Keratinocyte (primary cell): ENCODE measurements at regions not wholly inside any gene's neighbourhood (a gene's known extent, or its start where the extent isn't known, plus 50 kb on each side); places are given as distances from the start of the nearest gene placed in this dataset.

Experiments
- DNase-seq: peaks from one replicate; pipeline ENCODE4 v3.0.0-alpha.2; 2011; ENCODE audit warnings: low read depth, missing footprints, low spot score
- FAIRE-seq: peaks from 2 replicates; lab custom pipeline; 2011; peaks lifted over from hg19 to GRCh38; lab: Jason Lieb, UNC
- H2AFZ ChIP-seq: 2 replicates; pipeline ENCODE4 v1.6.0; 2012; ENCODE audit warnings: low read length, control low read depth, inconsistent platforms; ENCODE audit not compliant: control insufficient read depth
- H3K27ac ChIP-seq: 2 replicates; pipeline ENCODE4 v1.5.1; 2011; ENCODE audit warnings: low read length; ENCODE audit not compliant: control insufficient read depth, insufficient read depth
- H3K27me3 ChIP-seq: 3 replicates; pipeline ENCODE4 v1.6.0; 2011; ENCODE audit warnings: low read length; ENCODE audit not compliant: control insufficient read depth, insufficient read depth; ENCODE audit errors: extremely low read depth
- H3K36me3 ChIP-seq, 2 experiments: 2 replicates in 1 of 2; 3 replicates in 1 of 2; pipeline ENCODE4 v1.5.1; 2011; ENCODE audit warnings: low read length in 2 of 2, mild to moderate bottlenecking in 1 of 2; ENCODE audit not compliant: control insufficient read depth in 2 of 2, insufficient read depth in 2 of 2; ENCODE audit errors: extremely low read depth in 1 of 2
- H3K4me1 ChIP-seq: 3 replicates; pipeline ENCODE4 v1.5.1; 2011; ENCODE audit warnings: low read length; ENCODE audit not compliant: control insufficient read depth, insufficient read depth; ENCODE audit errors: extremely low read depth
- H3K4me2 ChIP-seq: 3 replicates; pipeline ENCODE4 v1.6.0; 2011; ENCODE audit warnings: low read depth, low read length; ENCODE audit not compliant: control insufficient read depth, insufficient read depth; ENCODE audit errors: extremely low read depth
- H3K4me3 ChIP-seq, 3 experiments: fragments of 200-600 bp in 1 of 3; sonication (generic) in 1 of 3; 2 replicates in 2 of 3; 3 replicates in 1 of 3; pipeline ENCODE4 v1.5.1; 2011 to 2016; ENCODE audit warnings: low read length in 3 of 3, mild to moderate bottlenecking in 3 of 3, control low read depth in 2 of 3, inconsistent platforms in 1 of 3, low read depth in 1 of 3, mixed read lengths in 1 of 3, mixed run types in 1 of 3, moderate library complexity in 1 of 3; ENCODE audit not compliant: control insufficient read depth in 2 of 3, insufficient read depth in 2 of 3; ENCODE audit errors: extremely low read depth in 1 of 3
- H3K79me2 ChIP-seq: 2 replicates; pipeline ENCODE4 v1.6.0; 2012; ENCODE audit warnings: low read length; ENCODE audit not compliant: control insufficient read depth, insufficient read depth
- H3K9ac ChIP-seq: 3 replicates; pipeline ENCODE4 v1.6.0; 2011; ENCODE audit warnings: low read length; ENCODE audit not compliant: control insufficient read depth, insufficient read depth; ENCODE audit errors: extremely low read depth
- H3K9me1 ChIP-seq: 3 replicates; pipeline ENCODE4 v1.6.0; 2011; ENCODE audit warnings: low read length; ENCODE audit not compliant: control insufficient read depth, insufficient read depth; ENCODE audit errors: extremely low read depth
- H3K9me3 ChIP-seq: 2 replicates; pipeline ENCODE4 v1.5.1; 2012; ENCODE audit warnings: low read depth, low read length; ENCODE audit not compliant: control insufficient read depth
- H4K20me1 ChIP-seq: 3 replicates; pipeline ENCODE4 v1.6.0; 2011; ENCODE audit warnings: low read length; ENCODE audit not compliant: control insufficient read depth, insufficient read depth; ENCODE audit errors: extremely low read depth
- EZH2 ChIP-seq: IDR thresholded peaks from one replicate; pipeline ENCODE4 v1.6.1; 2012; ENCODE audit warnings: inconsistent platforms, mild to moderate bottlenecking, low read length, moderate library complexity
- dilution Hi-C: fragments of 300-500 bp; cut with MboI; formaldehyde crosslinking; loops from one replicate; pipeline ENCODE4 v1.7.0; 2020; ENCODE audit warnings: low sequenced_read_pairs; ENCODE audit not compliant: extremely low pct_ligation_motif_present
- TF ChIP-seq, protein P1 (sequence below), 3 experiments: IDR thresholded peaks in 1 of 3; conservative IDR thresholded peaks in 1 of 3; optimal IDR thresholded peaks in 1 of 3; 2 replicates in 2 of 3; 3 replicates in 1 of 3; pipeline versions ENCODE3 to v1.5.1; 2011; ENCODE audit warnings: low read length in 3 of 3, mild to moderate bottlenecking in 3 of 3, moderate library complexity in 2 of 3, control low read depth in 1 of 3, inconsistent platforms in 1 of 3; ENCODE audit not compliant: insufficient read depth in 2 of 3; ENCODE audit errors: extremely low read depth in 1 of 3

GRCh38 chr13:106626473-106626872 lies 58.5 kb upstream of the ARGLU1 start:
- peaks cover 4% of the 10 kb centered on the region for H3K27me3 ChIP-seq
- H4K20me1 ChIP-seq: no peaks in the 10 kb centered on the region
- no peak overlapping the region for H3K4me2 ChIP-seq
- H3K9ac ChIP-seq: no peak overlapping the region
- DNase-seq (no peak), FAIRE-seq (no peak)
- no peaks in the 10 kb centered on the region for H3K4me1 ChIP-seq
- H2AFZ ChIP-seq: no peak overlapping the region
- H3K36me3 ChIP-seq: no peaks in the 10 kb centered on the region
- H3K27ac ChIP-seq: no peak overlapping the region
- no peak overlapping the region for H3K4me3 ChIP-seq
- dilution Hi-C loops: no loop called here
- H3K79me2 ChIP-seq: no peaks in the 10 kb centered on the region
- no peaks in the 10 kb centered on the region for H3K9me1 ChIP-seq
- TF ChIP-seq, protein P1, sequence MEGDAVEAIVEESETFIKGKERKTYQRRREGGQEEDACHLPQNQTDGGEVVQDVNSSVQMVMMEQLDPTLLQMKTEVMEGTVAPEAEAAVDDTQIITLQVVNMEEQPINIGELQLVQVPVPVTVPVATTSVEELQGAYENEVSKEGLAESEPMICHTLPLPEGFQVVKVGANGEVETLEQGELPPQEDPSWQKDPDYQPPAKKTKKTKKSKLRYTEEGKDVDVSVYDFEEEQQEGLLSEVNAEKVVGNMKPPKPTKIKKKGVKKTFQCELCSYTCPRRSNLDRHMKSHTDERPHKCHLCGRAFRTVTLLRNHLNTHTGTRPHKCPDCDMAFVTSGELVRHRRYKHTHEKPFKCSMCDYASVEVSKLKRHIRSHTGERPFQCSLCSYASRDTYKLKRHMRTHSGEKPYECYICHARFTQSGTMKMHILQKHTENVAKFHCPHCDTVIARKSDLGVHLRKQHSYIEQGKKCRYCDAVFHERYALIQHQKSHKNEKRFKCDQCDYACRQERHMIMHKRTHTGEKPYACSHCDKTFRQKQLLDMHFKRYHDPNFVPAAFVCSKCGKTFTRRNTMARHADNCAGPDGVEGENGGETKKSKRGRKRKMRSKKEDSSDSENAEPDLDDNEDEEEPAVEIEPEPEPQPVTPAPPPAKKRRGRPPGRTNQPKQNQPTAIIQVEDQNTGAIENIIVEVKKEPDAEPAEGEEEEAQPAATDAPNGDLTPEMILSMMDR (optimal IDR thresholded peaks at IDR 0.05 in 1 of 3, IDR thresholded peaks at IDR 0.05 in 1 of 3, conservative IDR thresholded peaks at IDR 0.05 in 1 of 3; ENCODE audit: extremely low read depth in 1 of 3, insufficient read depth in 2 of 3, low read length in 3 of 3): no peak
- TF ChIP-seq EZH2: no peak
- no peaks in the 10 kb centered on the region for H3K9me3 ChIP-seq

- dilution Hi-C loops: no loop called here
- FAIRE-seq (no peak), DNase-seq (no peak)
- Histone ChIP-seq H3K9me1 (no peaks in the 10 kb centered on the region), H3K27me3 (peaks cover 4% of the 10 kb centered on the region), H3K4me1 (no peaks in the 10 kb centered on the region), H3K9me3 (no peaks in the 10 kb centered on the region), H3K27ac (no peak overlapping the region), H4K20me1 (no peaks in the 10 kb centered on the region), H3K9ac (no peak overlapping the region), H3K36me3 (no peaks in the 10 kb centered on the region), H3K4me3 (no peak overlapping the region), H3K4me2 (no peak overlapping the region), H2AFZ (no peak overlapping the region), H3K79me2 (no peaks in the 10 kb centered on the region)
- TF ChIP-seq, protein P1 (optimal IDR thresholded peaks at IDR 0.05 in 1 of 3, IDR thresholded peaks at IDR 0.05 in 1 of 3, conservative IDR thresholded peaks at IDR 0.05 in 1 of 3; ENCODE audit: extremely low read depth in 1 of 3, insufficient read depth in 2 of 3, low read length in 3 of 3): no peak
- no peak for TF ChIP-seq EZH2
These were observed 57.6 kb upstream of the ARGLU1 start for GRCh38 chr13:106625578-106625977.
